ENCODE measurements at regions not wholly inside any gene's neighbourhood (a gene's known extent, or its start where the extent isn't known, plus 50 kb on each side); places are given as distances from the start of the nearest gene placed in this dataset.

DNA sequence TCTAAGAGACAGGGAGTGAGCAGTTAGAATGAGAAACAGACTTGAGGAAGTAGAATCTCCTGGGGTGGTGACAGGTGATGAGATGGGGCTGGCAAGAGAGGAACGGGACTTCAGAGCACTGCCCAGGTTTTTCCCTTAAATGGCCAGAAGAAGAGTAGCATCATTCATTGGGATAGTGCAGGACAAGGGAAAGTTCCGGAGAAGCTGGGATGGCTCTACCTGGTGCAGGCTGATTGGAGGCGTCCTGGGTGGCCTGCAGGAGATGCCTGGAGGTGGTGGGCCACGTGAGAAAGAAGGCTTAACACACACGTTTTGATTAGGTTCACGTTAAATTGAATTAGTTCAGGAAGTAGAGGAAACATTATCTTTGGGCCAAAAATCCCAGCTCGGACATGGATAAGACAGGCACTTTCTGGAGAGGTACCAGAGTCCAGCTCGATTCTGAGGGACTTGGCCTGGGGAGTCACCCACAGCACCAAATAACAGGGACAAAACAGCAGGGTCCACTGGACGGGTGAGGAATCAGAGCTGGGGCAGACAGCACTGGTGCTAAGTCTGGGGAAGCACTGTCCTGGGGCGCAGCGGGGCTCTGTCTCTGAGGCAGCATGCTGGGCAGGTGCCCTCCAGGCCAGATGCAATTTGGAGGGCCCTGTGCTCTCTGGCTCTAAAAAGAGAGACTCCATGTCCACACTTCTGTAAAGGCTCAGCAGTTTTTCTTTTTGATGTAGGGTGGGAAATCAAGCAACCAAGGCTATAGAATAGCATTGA lies 512.3 kb upstream of the RAB6C start:
- 29% methylated on average over 11 of the region's 11 CpGs for WGBS (ENCODE audit: low lambda C conversion rate)
- ChIA-PET CTCF (no interaction called here), POLR2A (no interaction called here)
- no peak overlapping the region for H2AFZ ChIP-seq (ENCODE audit: low read depth)
- H3K36me3 ChIP-seq (replicated peaks in 1 of 2; ENCODE audit: control insufficient read depth in 1 of 2, insufficient read depth in 2 of 2, low read length in 1 of 2) = no peaks in the 10 kb centered on the region
- no peaks in the 10 kb centered on the region for H3F3A ChIP-seq (replicated peaks; ENCODE audit: insufficient read depth)
- H3K4me3 ChIP-seq (ENCODE audit: low read depth in 2 of 2, low read length in 1 of 2) = no peak overlapping the region
- H3K79me2 ChIP-seq (ENCODE audit: insufficient read depth) = no peaks in the 10 kb centered on the region
- H3K27ac ChIP-seq (ENCODE audit: low read depth in 2 of 2, low read length in 1 of 2) = no peak overlapping the region
- DNase-seq = no peak
- H3K9me3 ChIP-seq = no peaks in the 10 kb centered on the region
- no peak overlapping the region for H3K9ac ChIP-seq
- no peaks in the 10 kb centered on the region for H3K27me3 ChIP-seq (ENCODE audit: insufficient read depth)
- no peak overlapping the region for H3K4me2 ChIP-seq
- no peaks in the 10 kb centered on the region for H3K4me1 ChIP-seq (ENCODE audit: control insufficient read depth in 1 of 2, insufficient read depth in 2 of 2, low read depth in 1 of 2, low read length in 1 of 2)
- TF ChIP-seq RXRA (IDR thresholded peaks at IDR 0.05; ENCODE audit: borderline replicate concordance, low read depth) = no peak
- TF ChIP-seq FOXM1 (IDR thresholded peaks at IDR 0.05; ENCODE audit: low read depth) = no peak
- TF ChIP-seq, protein P1, sequence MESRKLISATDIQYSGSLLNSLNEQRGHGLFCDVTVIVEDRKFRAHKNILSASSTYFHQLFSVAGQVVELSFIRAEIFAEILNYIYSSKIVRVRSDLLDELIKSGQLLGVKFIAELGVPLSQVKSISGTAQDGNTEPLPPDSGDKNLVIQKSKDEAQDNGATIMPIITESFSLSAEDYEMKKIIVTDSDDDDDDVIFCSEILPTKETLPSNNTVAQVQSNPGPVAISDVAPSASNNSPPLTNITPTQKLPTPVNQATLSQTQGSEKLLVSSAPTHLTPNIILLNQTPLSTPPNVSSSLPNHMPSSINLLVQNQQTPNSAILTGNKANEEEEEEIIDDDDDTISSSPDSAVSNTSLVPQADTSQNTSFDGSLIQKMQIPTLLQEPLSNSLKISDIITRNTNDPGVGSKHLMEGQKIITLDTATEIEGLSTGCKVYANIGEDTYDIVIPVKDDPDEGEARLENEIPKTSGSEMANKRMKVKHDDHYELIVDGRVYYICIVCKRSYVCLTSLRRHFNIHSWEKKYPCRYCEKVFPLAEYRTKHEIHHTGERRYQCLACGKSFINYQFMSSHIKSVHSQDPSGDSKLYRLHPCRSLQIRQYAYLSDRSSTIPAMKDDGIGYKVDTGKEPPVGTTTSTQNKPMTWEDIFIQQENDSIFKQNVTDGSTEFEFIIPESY (IDR thresholded peaks at IDR 0.05; ENCODE audit: borderline replicate concordance, low read depth) = no peak
- no peak for TF ChIP-seq YY1 (IDR thresholded peaks at IDR 0.05; ENCODE audit: low read depth)
- H3K9me2 ChIP-seq = no peaks in the 10 kb centered on the region
- H4K20me1 ChIP-seq (ENCODE audit: insufficient read depth) = no peaks in the 10 kb centered on the region

GRCh38 chr2:129467941-129468340 lies 511.5 kb upstream of the RAB6C start:
- no peak overlapping the region for H3K27ac ChIP-seq (ENCODE audit: low read depth in 2 of 2, low read length in 1 of 2)
- H3K4me1 ChIP-seq (ENCODE audit: control insufficient read depth in 1 of 2, insufficient read depth in 2 of 2, low read depth in 1 of 2, low read length in 1 of 2) = no peaks in the 10 kb centered on the region
- TF ChIP-seq RXRA (IDR thresholded peaks at IDR 0.05; ENCODE audit: borderline replicate concordance, low read depth) (no peak), NFIC (IDR thresholded peaks at IDR 0.05; ENCODE audit: borderline replicate concordance) (no peak), RAD21 (IDR thresholded peaks at IDR 0.05; ENCODE audit: low read length) (no peak), NRF1 (IDR thresholded peaks at IDR 0.05; ENCODE audit: low read depth, low read length) (no peak), TCF12 (IDR thresholded peaks at IDR 0.05) (no peak), REST (IDR thresholded peaks at IDR 0.05; ENCODE audit: low read depth, low read length) (no peak)
- TF ChIP-seq, protein P2, sequence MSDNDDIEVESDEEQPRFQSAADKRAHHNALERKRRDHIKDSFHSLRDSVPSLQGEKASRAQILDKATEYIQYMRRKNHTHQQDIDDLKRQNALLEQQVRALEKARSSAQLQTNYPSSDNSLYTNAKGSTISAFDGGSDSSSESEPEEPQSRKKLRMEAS (IDR thresholded peaks at IDR 0.05; ENCODE audit: low read depth) = no peak
- no peaks in the 10 kb centered on the region for H3K9me3 ChIP-seq
- no peaks in the 10 kb centered on the region for H3K9me2 ChIP-seq
- ChIA-PET CTCF (interaction anchor here (1.4 kb wide), 1 partner anchor 29 kb away, joined by 3 read pairs; no protein-coding TSS in a partner anchor), POLR2A (no interaction called here)
- no peak overlapping the region for H3K4me2 ChIP-seq
- no peaks in the 10 kb centered on the region for H3F3A ChIP-seq (replicated peaks; ENCODE audit: insufficient read depth)
- WGBS (ENCODE audit: low lambda C conversion rate) = 0% methylated on average over 3 of the region's 3 CpGs
- H3K27me3 ChIP-seq (ENCODE audit: insufficient read depth) = no peaks in the 10 kb centered on the region
- H4K20me1 ChIP-seq (ENCODE audit: insufficient read depth) = no peaks in the 10 kb centered on the region
- no peak for DNase-seq
- H2AFZ ChIP-seq (ENCODE audit: low read depth) = no peak overlapping the region
- H3K36me3 ChIP-seq (replicated peaks in 1 of 2; ENCODE audit: control insufficient read depth in 1 of 2, insufficient read depth in 2 of 2, low read length in 1 of 2) = no peaks in the 10 kb centered on the region
- no peaks in the 10 kb centered on the region for H3K79me2 ChIP-seq (ENCODE audit: insufficient read depth)
- no peak overlapping the region for H3K9ac ChIP-seq
- no peak overlapping the region for H3K4me3 ChIP-seq (ENCODE audit: low read depth in 2 of 2, low read length in 1 of 2)

Data from SK-N-SH (cell line).